Prostate gland (tissue), 2 donors: ENCODE measurements at regions not wholly inside any gene's neighbourhood (a gene's known extent, or its start where the extent isn't known, plus 50 kb on each side); places are given as distances from the start of the nearest gene placed in this dataset.

ENCODE experiments used
- DNase-seq: peaks from one replicate; pipeline ENCODE4 v3.0.0-alpha.2; 2019; ENCODE audit warnings: low spot score
- H3K27ac ChIP-seq, 2 donors: fragments of 200-600 bp; sonication (generic); 2 replicates each; pipeline ENCODE4 v1.5.1; 2017 to 2019
- H3K27me3 ChIP-seq: fragments of 200-600 bp; sonication (generic); replicated peaks from 2 replicates; pipeline ENCODE4 v1.5.1; 2019; ENCODE audit not compliant: insufficient read depth
- H3K36me3 ChIP-seq, 2 donors: fragments of 200-600 bp; sonication (generic); 1 replicate in 1 of 2; 2 replicates in 1 of 2; pipeline versions ENCODE4 v1.5.1 to v1.8.1; 2017 to 2019
- H3K4me1 ChIP-seq: fragments of 200-600 bp; sonication (generic); replicated peaks from 2 replicates; pipeline ENCODE4 v1.5.1; 2019
- H3K4me3 ChIP-seq, 2 donors: fragments of 200-600 bp; sonication (generic); 2 replicates each; pipeline ENCODE4 v1.5.1; 2017 to 2019
- H3K9me3 ChIP-seq: fragments of 200-600 bp; sonication (generic); 2 replicates; pipeline ENCODE4 v1.5.1; 2017
- POLR2A ChIP-seq: fragments of 450-650 bp; IDR thresholded peaks from one replicate; pipeline ENCODE4 v1.6.1; 2016; ENCODE audit warnings: antibody characterized with exemption, mild to moderate bottlenecking
- POLR2AphosphoS5 ChIP-seq: sonication (generic); formaldehyde crosslinking; IDR thresholded peaks from one replicate; pipeline ENCODE4 v1.6.1; 2017; ENCODE audit warnings: antibody characterized with exemption
- WGBS: methylation state at CpG from one replicate; pipeline ENCODE4 v1.1.5; 2018; 5-methylcytosine and 5-hydroxymethylcytosine counted together
- intact Hi-C: fragments of 100-400 bp; cut with DNase I; formaldehyde crosslinking; loops from one replicate; pipeline ENCODE4 v1.14.2; 2022
- TF ChIP-seq, protein P1 (sequence below), 4 experiments: fragments of 200-600 bp in 2 of 4; fragments of 450-650 bp in 2 of 4; sonication (generic) in 2 of 4; IDR thresholded peaks; 1 replicate in 3 of 4; 2 replicates in 1 of 4; pipeline ENCODE4 v1.5.1; 2016 to 2019; ENCODE audit warnings: antibody characterized with exemption in 4 of 4, mild to moderate bottlenecking in 2 of 4, moderate library complexity in 2 of 4

- TF ChIP-seq POLR2A (no peak), POLR2AphosphoS5 (no peak)
- TF ChIP-seq, protein P1, sequence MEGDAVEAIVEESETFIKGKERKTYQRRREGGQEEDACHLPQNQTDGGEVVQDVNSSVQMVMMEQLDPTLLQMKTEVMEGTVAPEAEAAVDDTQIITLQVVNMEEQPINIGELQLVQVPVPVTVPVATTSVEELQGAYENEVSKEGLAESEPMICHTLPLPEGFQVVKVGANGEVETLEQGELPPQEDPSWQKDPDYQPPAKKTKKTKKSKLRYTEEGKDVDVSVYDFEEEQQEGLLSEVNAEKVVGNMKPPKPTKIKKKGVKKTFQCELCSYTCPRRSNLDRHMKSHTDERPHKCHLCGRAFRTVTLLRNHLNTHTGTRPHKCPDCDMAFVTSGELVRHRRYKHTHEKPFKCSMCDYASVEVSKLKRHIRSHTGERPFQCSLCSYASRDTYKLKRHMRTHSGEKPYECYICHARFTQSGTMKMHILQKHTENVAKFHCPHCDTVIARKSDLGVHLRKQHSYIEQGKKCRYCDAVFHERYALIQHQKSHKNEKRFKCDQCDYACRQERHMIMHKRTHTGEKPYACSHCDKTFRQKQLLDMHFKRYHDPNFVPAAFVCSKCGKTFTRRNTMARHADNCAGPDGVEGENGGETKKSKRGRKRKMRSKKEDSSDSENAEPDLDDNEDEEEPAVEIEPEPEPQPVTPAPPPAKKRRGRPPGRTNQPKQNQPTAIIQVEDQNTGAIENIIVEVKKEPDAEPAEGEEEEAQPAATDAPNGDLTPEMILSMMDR (IDR thresholded peaks at IDR 0.05) = no peak
- no peak for DNase-seq
- intact Hi-C loops = no loop called here
- Histone ChIP-seq H3K27me3 (no peaks in the 10 kb centered on the region), H3K36me3 (no peaks in the 10 kb centered on the region), H3K4me1 (no peaks in the 10 kb centered on the region), H3K9me3 (no peaks in the 10 kb centered on the region), H3K27ac (no peak overlapping the region), H3K4me3 (no peak overlapping the region)
- WGBS = 86% methylated on average over 4 of the region's 4 CpGs
Observed at GRCh38 chr20:10972219-10972860, 298.5 kb upstream of the JAG1 start.

DNA sequence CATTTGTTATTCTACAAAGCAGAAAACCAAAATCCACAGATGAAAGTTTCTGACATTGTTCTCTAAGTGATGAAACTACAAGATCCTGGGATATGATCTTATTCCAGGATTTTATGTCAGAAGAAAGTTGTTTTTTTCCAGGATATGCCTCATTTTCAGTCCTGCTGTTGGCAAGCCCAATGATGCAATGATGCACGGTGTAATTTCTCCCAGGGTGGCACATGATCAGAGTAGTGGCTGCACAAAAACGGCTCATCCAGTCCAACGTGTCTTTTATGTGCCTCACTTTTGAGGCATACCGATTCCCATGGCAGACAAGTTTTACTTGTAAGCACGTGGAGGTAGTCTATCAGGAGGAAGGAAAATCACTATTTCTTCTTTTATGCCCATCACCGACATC, 302.3 kb upstream of the JAG1 start:
- H3K4me1 ChIP-seq = no peaks in the 10 kb centered on the region
- intact Hi-C loops = no loop called here
- H3K9me3 ChIP-seq = no peaks in the 10 kb centered on the region
- H3K36me3 ChIP-seq = no peaks in the 10 kb centered on the region
- WGBS = 87% methylated on average over 6 of the region's 6 CpGs
- no peak overlapping the region for H3K4me3 ChIP-seq
- TF ChIP-seq, protein P1 (IDR thresholded peaks at IDR 0.05) = no peak
- TF ChIP-seq POLR2AphosphoS5 = no peak
- no peak for TF ChIP-seq POLR2A
- no peak overlapping the region for H3K27ac ChIP-seq
- DNase-seq = no peak
- H3K27me3 ChIP-seq = no peaks in the 10 kb centered on the region

DNA sequence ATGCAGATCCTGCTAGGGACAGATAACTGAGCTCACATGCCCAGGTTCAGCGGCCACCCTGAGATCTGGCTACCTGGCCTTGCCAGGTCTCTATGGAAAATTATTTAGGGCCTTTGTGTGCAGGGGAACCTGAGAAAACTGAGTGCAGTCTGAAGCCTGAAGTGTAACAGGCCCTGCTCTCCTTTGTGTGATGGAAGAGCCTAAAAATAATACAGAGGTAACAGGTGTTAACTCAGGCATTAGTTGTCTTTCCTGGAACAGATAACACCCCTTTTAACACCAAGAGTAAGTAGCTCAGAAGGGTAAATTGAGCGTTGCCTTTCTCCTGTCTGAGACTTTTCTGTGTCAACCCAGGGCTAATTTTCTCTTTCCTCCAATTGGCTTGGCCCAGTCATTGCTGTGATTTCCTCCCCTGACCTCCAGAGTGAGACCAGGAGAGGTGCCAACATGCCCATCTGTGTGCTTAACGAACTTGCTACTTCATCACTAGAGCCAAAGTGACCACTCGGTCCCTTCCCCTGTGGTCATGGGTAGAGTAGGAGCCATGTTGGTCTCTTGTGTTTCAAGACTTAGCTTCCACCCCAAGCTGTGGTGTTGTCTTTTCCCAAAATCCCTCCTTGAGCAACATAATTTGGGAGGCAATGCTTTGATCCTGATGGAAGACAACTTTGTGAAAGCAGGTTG, 304.4 kb upstream of the JAG1 start:
- TF ChIP-seq, protein P1 (IDR thresholded peaks at IDR 0.05) = no peak
- TF ChIP-seq POLR2A (no peak), POLR2AphosphoS5 (no peak)
- H3K9me3 ChIP-seq = no peaks in the 10 kb centered on the region
- intact Hi-C loops = no loop called here
- no peaks in the 10 kb centered on the region for H3K27me3 ChIP-seq
- no peaks in the 10 kb centered on the region for H3K36me3 ChIP-seq
- no peak overlapping the region for H3K27ac ChIP-seq
- no peaks in the 10 kb centered on the region for H3K4me1 ChIP-seq
- no peak overlapping the region for H3K4me3 ChIP-seq
- 78% methylated on average over 4 of the region's 4 CpGs for WGBS
- no peak for DNase-seq

GRCh38 chr20:10978713-10979112, 304.9 kb upstream of the JAG1 start:
- Histone ChIP-seq H3K9me3 (no peaks in the 10 kb centered on the region), H3K27me3 (no peaks in the 10 kb centered on the region), H3K4me3 (no peak overlapping the region), H3K36me3 (no peaks in the 10 kb centered on the region), H3K4me1 (no peaks in the 10 kb centered on the region), H3K27ac (no peak overlapping the region)
- 22% methylated on average over 5 of the region's 5 CpGs for WGBS
- DNase-seq = no peak
- intact Hi-C loops = no loop called here
- TF ChIP-seq, protein P1 (IDR thresholded peaks at IDR 0.05) = no peak
- TF ChIP-seq POLR2A = no peak
- no peak for TF ChIP-seq POLR2AphosphoS5

- intact Hi-C loops = loop anchor here (10.0 kb wide), 1 partner anchor 58 kb away; no protein-coding TSS in a partner anchor
- Histone ChIP-seq H3K4me3 (no peak overlapping the region), H3K4me1 (no peaks in the 10 kb centered on the region), H3K36me3 (no peaks in the 10 kb centered on the region), H3K27me3 (no peaks in the 10 kb centered on the region), H3K27ac (no peak overlapping the region), H3K9me3 (no peaks in the 10 kb centered on the region)
- no peak for DNase-seq
- TF ChIP-seq, protein P1 (IDR thresholded peaks at IDR 0.05) = no peak
- TF ChIP-seq POLR2A = no peak
- no peak for TF ChIP-seq POLR2AphosphoS5
- 65% methylated on average over 6 of the region's 6 CpGs for WGBS
Observed at GRCh38 chr20:10982692-10983091, 308.9 kb upstream of the JAG1 start.
